Mesothelial cell of epicardium (in vitro differentiated cells): ENCODE measurements at regions not wholly inside any gene's neighbourhood (a gene's known extent, or its start where the extent isn't known, plus 50 kb on each side); places are given as distances from the start of the nearest gene placed in this dataset.

Source experiments
- DNase-seq, 2 experiments: peaks; one replicate each; pipeline ENCODE4 v3.0.0; 2021; ENCODE audit warnings: low spot score in 2 of 2; ENCODE audit not compliant: unreplicated experiment in 2 of 2
- H3K27ac Mint-ChIP-seq: 2 replicates; pipeline ENCODE4 v1.8.0; 2021; ENCODE audit warnings: mixed read lengths
- H3K27me3 Mint-ChIP-seq: 2 replicates; pipeline ENCODE4 v1.8.0; 2021; ENCODE audit warnings: low read depth, mixed read lengths
- H3K36me3 Mint-ChIP-seq: 2 replicates; pipeline ENCODE4 v1.8.0; 2021; ENCODE audit warnings: mixed read lengths
- H3K4me1 Mint-ChIP-seq: 2 replicates; pipeline ENCODE4 v1.8.0; 2021; ENCODE audit warnings: mixed read lengths
- H3K4me3 Mint-ChIP-seq: 2 replicates; pipeline ENCODE4 v1.8.0; 2021; ENCODE audit warnings: mild to moderate bottlenecking, moderate library complexity, mixed read lengths
- H3K9me3 Mint-ChIP-seq: 2 replicates; pipeline ENCODE4 v1.8.0; 2021; ENCODE audit warnings: mixed read lengths
- CTCF ChIP-seq: fragments of 200-600 bp; sonication (generic); IDR thresholded peaks from one replicate; pipeline ENCODE4 v1.5.0; 2021; ENCODE audit warnings: antibody characterized with exemption; ENCODE audit not compliant: unreplicated experiment

DNA sequence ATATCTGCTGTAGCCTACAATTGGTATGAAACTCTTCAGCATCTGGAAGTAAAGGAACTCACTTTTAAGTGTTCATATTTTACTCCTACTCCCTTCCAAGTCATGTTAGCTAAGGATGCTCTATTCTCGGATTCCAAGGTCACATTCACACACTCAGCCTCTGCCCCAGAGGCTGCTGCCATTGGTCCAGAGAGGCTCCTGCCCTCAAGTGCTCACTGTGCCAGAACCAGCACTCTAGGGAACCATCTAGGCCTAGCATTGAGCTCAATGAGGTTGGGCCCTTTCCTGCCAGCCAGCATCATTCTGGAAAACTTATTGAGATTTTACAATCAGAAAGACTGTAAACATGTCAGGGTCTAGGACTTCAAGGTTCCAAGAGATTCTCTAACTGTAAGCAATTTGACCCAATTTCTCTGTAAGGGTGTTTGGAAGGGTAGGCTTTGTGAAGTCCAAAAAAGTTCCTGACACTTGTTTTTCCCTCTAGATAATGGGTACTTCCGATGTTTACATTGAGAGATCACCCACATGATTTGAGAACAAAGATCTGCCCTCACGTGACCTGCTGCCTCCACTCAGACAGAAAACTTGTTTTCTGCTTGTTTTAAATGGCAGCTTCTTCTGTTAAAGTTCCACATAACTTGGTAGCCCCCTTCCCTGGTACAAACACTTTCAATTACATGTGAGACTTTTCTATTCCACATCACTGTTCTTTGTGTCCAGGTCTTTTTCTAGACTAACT, 94.9 kb downstream of the MAB21L3 start:
- Mint-ChIP-seq H3K36me3 (no peaks in the 10 kb centered on the region), H3K4me1 (peaks cover 3% of the 10 kb centered on the region), H3K9me3 (peaks cover 10% of the 10 kb centered on the region), H3K27me3 (peaks cover 5% of the 10 kb centered on the region), H3K4me3 (no peak overlapping the region), H3K27ac (no peak overlapping the region)
- no peak for DNase-seq
- no peak for TF ChIP-seq CTCF

- no peak for DNase-seq
- no peaks in the 10 kb centered on the region for H3K27me3 Mint-ChIP-seq
- H3K9me3 Mint-ChIP-seq, result peaks cover 10% of the 10 kb centered on the region
- no peak for TF ChIP-seq CTCF
- H3K4me3 Mint-ChIP-seq, result no peak overlapping the region
- no peak overlapping the region for H3K27ac Mint-ChIP-seq
- no peaks in the 10 kb centered on the region for H3K36me3 Mint-ChIP-seq
- peaks cover 3% of the 10 kb centered on the region for H3K4me1 Mint-ChIP-seq
Observed at GRCh38 chr1:116207126-116207735, 96.0 kb downstream of the MAB21L3 start.

DNA sequence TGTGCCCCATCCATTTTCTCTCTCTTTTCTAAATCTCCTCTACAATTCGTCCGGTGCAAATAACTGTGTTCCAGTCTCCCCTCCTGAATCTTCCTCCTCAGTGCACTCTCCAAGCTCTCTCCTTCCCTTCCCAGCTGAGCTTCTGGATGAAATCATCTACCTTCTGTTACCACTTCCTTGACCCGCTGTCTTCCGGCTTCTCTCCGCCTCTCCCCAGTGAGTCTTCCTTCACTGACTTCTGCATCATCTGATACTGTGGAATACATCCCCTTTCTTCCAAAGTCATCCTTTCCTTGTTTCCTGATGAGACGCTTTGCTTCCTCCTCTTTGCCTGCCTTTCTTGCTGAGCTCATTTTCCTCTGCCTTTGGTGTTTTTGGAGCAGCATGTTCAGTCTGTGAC, 96.9 kb downstream of the MAB21L3 start:
- no peak for TF ChIP-seq CTCF
- peaks cover 10% of the 10 kb centered on the region for H3K9me3 Mint-ChIP-seq
- no peak for DNase-seq
- peaks cover under 1% of the 10 kb centered on the region for H3K4me1 Mint-ChIP-seq
- H3K27me3 Mint-ChIP-seq, result no peaks in the 10 kb centered on the region
- no peak overlapping the region for H3K27ac Mint-ChIP-seq
- no peak overlapping the region for H3K4me3 Mint-ChIP-seq
- H3K36me3 Mint-ChIP-seq, result no peaks in the 10 kb centered on the region

DNA sequence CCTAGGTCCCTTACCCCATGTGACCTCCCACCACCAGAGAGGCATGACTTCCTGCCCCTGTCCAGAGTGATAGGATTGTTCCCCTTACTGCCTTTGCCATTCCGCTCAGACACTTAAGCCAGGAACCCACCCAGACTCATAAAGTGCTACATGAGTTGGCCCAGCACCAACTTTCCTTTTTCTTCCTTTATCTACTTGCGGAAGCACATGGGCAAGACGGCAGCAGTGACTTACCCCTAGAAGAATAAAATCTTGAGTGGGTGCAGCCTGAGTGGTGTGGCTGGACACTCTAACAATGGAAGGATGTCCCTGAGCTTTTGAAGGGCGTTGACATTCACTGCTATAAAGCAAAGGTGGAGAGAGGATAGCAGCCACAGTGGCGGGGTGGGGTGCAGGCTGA, 100.1 kb downstream of the MAB21L3 start:
- no peak overlapping the region for H3K4me3 Mint-ChIP-seq
- H3K27ac Mint-ChIP-seq, result no peak overlapping the region
- no peak for DNase-seq
- H3K4me1 Mint-ChIP-seq, result no peaks in the 10 kb centered on the region
- no peaks in the 10 kb centered on the region for H3K9me3 Mint-ChIP-seq
- TF ChIP-seq CTCF, result no peak
- H3K36me3 Mint-ChIP-seq, result no peaks in the 10 kb centered on the region
- H3K27me3 Mint-ChIP-seq, result no peaks in the 10 kb centered on the region

DNA sequence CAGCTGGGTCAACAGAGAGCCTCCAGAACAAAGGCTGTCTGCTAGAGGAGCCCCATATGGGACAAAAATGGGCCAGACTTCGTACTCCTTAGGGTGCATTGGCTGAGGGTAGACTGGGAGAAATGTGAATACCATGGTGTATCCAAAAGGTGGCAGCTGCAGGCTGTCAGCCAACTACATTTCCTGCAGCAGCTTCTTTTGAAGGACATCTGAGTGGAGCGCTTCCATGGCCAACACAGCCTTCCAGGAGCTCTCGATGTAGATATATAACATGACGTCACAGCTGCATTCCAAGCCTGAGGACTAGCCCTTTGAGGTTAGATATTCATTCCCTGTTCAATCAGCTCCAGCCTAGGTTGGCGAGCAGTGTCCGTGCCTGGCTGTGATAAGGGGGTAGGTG, 107.7 kb downstream of the MAB21L3 start:
- Mint-ChIP-seq H3K9me3 (no peaks in the 10 kb centered on the region), H3K4me3 (no peak overlapping the region), H3K36me3 (no peaks in the 10 kb centered on the region), H3K4me1 (peaks cover 15% of the 10 kb centered on the region), H3K27ac (no peak overlapping the region), H3K27me3 (no peaks in the 10 kb centered on the region)
- no peak for TF ChIP-seq CTCF
- DNase-seq, result no peak
